GM15510 (cell line): ENCODE measurements at regions not wholly inside any gene's neighbourhood (a gene's known extent, or its start where the extent isn't known, plus 50 kb on each side); places are given as distances from the start of the nearest gene placed in this dataset.

ENCODE experiments used
- POLR2A ChIP-seq: IDR thresholded peaks from 3 replicates; pipeline ENCODE4 v1.6.1; 2011; ENCODE audit warnings: borderline replicate concordance; ENCODE audit not compliant: insufficient read length; ENCODE audit errors: extremely low read depth

- no peak for TF ChIP-seq POLR2A
These were observed 253.3 kb downstream of the KCNRG start for GRCh38 chr13:50268500-50268899.

- TF ChIP-seq POLR2A, result no peak
These were observed 258.9 kb downstream of the KCNRG start for GRCh38 chr13:50274181-50274580.

GRCh38 chr13:50275392-50276063, 260.3 kb downstream of the KCNRG start:
- no peak for TF ChIP-seq POLR2A

- TF ChIP-seq POLR2A, result no peak
These were observed 261.3 kb downstream of the KCNRG start for GRCh38 chr13:50276550-50276949.

GRCh38 chr13:50277127-50277526, 261.9 kb downstream of the KCNRG start:
- TF ChIP-seq POLR2A, result no peak

- TF ChIP-seq POLR2A, result no peak
These were observed 262.7 kb downstream of the KCNRG start for GRCh38 chr13:50277906-50278305.

- TF ChIP-seq POLR2A, result no peak
These were observed 265.2 kb downstream of the KCNRG start for GRCh38 chr13:50280441-50280937.

GRCh38 chr13:50282016-50282415, 266.8 kb downstream of the KCNRG start:
- no peak for TF ChIP-seq POLR2A

- TF ChIP-seq POLR2A, result no peak
These were observed 267.8 kb downstream of the KCNRG start for GRCh38 chr13:50283017-50283416.

GRCh38 chr13:50284540-50284939, 269.3 kb downstream of the KCNRG start:
- TF ChIP-seq POLR2A, result no peak

- TF ChIP-seq POLR2A, result no peak
These were observed 270.0 kb downstream of the KCNRG start for GRCh38 chr13:50285283-50285682.

- TF ChIP-seq POLR2A, result no peak
These were observed 271.1 kb downstream of the KCNRG start for GRCh38 chr13:50286324-50286723.

GRCh38 chr13:50290186-50290585, 274.9 kb downstream of the KCNRG start:
- TF ChIP-seq POLR2A, result no peak

- no peak for TF ChIP-seq POLR2A
These were observed 276.4 kb downstream of the KCNRG start for GRCh38 chr13:50291611-50292010.

- TF ChIP-seq POLR2A, result no peak
These were observed 276.8 kb downstream of the KCNRG start for GRCh38 chr13:50292081-50292480.

GRCh38 chr13:50299546-50300249, 284.5 kb downstream of the KCNRG start:
- no peak for TF ChIP-seq POLR2A
